ENCODE measurements at regions not wholly inside any gene's neighbourhood (a gene's known extent, or its start where the extent isn't known, plus 50 kb on each side); places are given as distances from the start of the nearest gene placed in this dataset.
A peak's percentile ranks its signal among the peaks of the same experiment; 100 is the strongest.

DNA sequence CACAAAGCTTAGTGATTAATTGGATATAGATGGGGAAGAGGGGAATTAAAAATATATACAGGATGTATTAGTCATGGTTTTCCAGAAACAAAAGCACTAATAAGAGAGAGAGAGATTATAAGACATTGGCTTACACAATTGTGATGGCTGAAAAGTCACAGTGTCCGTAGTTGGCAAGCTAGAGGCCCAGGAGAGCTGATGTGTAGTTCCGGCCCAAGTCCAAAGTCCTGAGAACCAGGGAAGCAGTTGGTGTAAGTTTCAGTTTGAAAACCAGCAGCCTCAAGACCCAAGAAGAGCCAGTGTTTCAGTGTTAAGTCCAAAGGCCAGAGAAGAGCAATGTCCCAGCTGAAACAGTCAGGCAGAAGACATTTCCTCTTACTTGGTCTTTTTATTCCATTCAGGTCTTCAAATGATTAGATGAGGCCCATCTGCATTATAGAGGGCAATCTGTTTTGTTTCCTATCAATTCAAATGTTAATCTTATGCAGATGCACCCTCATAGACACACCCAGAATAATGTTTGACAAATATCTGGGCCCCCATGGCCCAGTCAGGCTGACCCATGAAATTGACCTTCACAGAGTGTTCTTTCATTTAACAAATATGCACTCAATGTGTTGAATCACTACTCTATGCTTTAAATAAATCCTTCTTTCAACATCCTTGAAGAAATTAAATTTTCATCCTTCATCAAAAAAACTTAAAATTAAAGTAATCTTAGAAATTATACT, 67.2 kb upstream of the DIO2 start:
- no peak overlapping the region for H3K56ac ChIP-seq (ENCODE audit: insufficient read length, low read depth, low read length)

More for the DNA sequence above, 67.2 kb upstream of the DIO2 start:
- Histone ChIP-seq H2AFZ (ENCODE audit: low read length) (no peak overlapping the region), H3K79me1 (ENCODE audit: insufficient read depth, low read depth, low read length, poor library complexity, severe bottlenecking) (no peaks in the 10 kb centered on the region), H3K9me3 (ENCODE audit: control insufficient read depth, low read depth, low read length) (no peaks in the 10 kb centered on the region), H2BK12ac (ENCODE audit: insufficient read length, low read depth, low read length) (no peak overlapping the region), H3K27ac (ENCODE audit: insufficient read length, low read depth, low read length) (no peak overlapping the region), H3K18ac (ENCODE audit: insufficient read length, low read depth, low read length) (no peak overlapping the region), H3K27me3 (ENCODE audit: insufficient read depth, low read length) (no peaks in the 10 kb centered on the region), H3K4ac (ENCODE audit: low read depth, low read length) (no peak overlapping the region), H3K23ac (ENCODE audit: insufficient read length, low read depth, low read length) (no peak overlapping the region), H2BK15ac (ENCODE audit: low read depth, low read length) (no peak overlapping the region), H2AK5ac (ENCODE audit: insufficient read length, low read length) (no peak overlapping the region), H3K23me2 (ENCODE audit: insufficient read length, low read depth, low read length, poor library complexity, severe bottlenecking) (no peaks in the 10 kb centered on the region), H4K8ac (replicated peaks; ENCODE audit: insufficient read length, low read depth, low read length) (no peak overlapping the region), H3T11ph (ENCODE audit: low read length) (no peak overlapping the region), H3K9ac (ENCODE audit: extremely low read depth, insufficient read length, low read length) (no peak overlapping the region), H2BK20ac (ENCODE audit: low read depth, low read length, poor library complexity, severe bottlenecking) (no peak overlapping the region), H3K79me2 (ENCODE audit: insufficient read depth, low read length) (no peaks in the 10 kb centered on the region), H2BK5ac (ENCODE audit: insufficient read length, low read length) (no peak overlapping the region), H3K4me2 (ENCODE audit: insufficient read depth, insufficient read length, low read length) (no peak overlapping the region), H4K5ac (ENCODE audit: insufficient read length, low read depth, low read length) (no peak overlapping the region), H3K14ac (ENCODE audit: insufficient read depth, low read length) (no peak overlapping the region), H3K4me1 (ENCODE audit: insufficient read depth, low read length) (no peaks in the 10 kb centered on the region), H4K20me1 (ENCODE audit: control insufficient read depth, insufficient read depth, insufficient read length) (no peaks in the 10 kb centered on the region), H2BK120ac (ENCODE audit: low read depth, low read length, poor library complexity, severe bottlenecking) (no peak overlapping the region), H4K91ac (ENCODE audit: insufficient read length, low read depth, low read length) (no peak overlapping the region)
- no peaks in the 10 kb centered on the region for H3K27me3 Mint-ChIP-seq (ENCODE audit: low read depth)
- WGBS (ENCODE audit: extremely low coverage, insufficient read length, low lambda C conversion rate): no CpG with 5 or more reads among the region's 2 CpGs
- peaks cover 0 to 4% (median 0%) of the 10 kb centered on the region in 3 experiments; a peak in 2 of 7 replicates for H3K36me3 Mint-ChIP-seq (ENCODE audit: insufficient read depth in 1 of 3, low read depth in 3 of 3)
- DNase-seq: no peak
- 0 out of 7 replicates have a peak overlapping the region, but pooled peaks of 1 of the 3 experiments have one; percentile 73 for H3K27ac Mint-ChIP-seq
- TF ChIP-seq, protein P1, sequence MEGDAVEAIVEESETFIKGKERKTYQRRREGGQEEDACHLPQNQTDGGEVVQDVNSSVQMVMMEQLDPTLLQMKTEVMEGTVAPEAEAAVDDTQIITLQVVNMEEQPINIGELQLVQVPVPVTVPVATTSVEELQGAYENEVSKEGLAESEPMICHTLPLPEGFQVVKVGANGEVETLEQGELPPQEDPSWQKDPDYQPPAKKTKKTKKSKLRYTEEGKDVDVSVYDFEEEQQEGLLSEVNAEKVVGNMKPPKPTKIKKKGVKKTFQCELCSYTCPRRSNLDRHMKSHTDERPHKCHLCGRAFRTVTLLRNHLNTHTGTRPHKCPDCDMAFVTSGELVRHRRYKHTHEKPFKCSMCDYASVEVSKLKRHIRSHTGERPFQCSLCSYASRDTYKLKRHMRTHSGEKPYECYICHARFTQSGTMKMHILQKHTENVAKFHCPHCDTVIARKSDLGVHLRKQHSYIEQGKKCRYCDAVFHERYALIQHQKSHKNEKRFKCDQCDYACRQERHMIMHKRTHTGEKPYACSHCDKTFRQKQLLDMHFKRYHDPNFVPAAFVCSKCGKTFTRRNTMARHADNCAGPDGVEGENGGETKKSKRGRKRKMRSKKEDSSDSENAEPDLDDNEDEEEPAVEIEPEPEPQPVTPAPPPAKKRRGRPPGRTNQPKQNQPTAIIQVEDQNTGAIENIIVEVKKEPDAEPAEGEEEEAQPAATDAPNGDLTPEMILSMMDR (conservative IDR thresholded peaks at IDR 0.05): no peak
- peaks cover 0 to 4% of the 10 kb centered on the region in 2 experiments; a peak in 2 of 5 replicates for H3K9me3 Mint-ChIP-seq
- 0 out of 4 replicates have a peak, but pooled peaks cover 0 to 3% of the 10 kb centered on the region in 2 experiments for H3K4me1 Mint-ChIP-seq
- H3K4me3 Mint-ChIP-seq: no peak overlapping the region

All from H9 (cell line).